ENCODE measurements at regions not wholly inside any gene's neighbourhood (a gene's known extent, or its start where the extent isn't known, plus 50 kb on each side); places are given as distances from the start of the nearest gene placed in this dataset.

DNA sequence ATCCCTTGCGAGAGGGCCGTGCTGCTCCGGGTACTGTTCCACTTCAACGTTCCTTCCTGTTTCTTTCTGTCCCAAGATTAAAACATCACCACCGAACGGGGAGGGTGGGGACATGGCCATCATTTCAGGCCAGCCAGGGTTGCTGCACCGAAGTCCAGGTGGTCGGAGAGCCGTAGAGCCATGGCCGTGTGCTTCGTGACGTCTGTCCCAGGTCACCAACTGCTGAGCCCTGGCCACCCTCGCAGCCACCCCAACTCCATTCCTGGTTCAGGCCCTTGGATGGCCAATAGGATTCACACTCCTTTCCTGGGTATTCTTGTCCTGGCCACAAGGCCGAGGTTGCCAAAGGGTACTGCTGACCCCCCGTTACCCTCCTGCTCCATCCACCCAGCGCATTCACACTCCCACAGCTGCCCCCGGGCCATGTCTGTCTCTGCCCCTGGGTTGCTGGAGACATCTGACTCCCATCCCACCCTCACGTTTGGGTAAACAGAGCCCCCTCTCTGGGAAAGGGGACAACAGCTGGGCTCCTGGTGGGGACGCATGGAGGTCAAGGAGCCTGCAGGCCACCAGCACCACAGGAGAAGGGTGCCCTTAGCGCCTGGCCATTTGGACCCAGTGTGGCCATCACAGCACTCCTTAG, 103.2 kb downstream of the HMX1 start:
- Histone ChIP-seq H3K4me1 (no peaks in the 10 kb centered on the region), H3K27ac (no peak overlapping the region), H3K4me3 (replicated peaks in 1 of 3) (no peak overlapping the region), H3K27me3 (no peaks in the 10 kb centered on the region), H3K9me3 (no peaks in the 10 kb centered on the region), H3K36me3 (no peaks in the 10 kb centered on the region)
- DNase-seq = no peak
- intact Hi-C loops (cut with DNase I) = no loop called here
- no peak for TF ChIP-seq POLR2A (IDR thresholded peaks at IDR 0.05)
- TF ChIP-seq, protein P1, sequence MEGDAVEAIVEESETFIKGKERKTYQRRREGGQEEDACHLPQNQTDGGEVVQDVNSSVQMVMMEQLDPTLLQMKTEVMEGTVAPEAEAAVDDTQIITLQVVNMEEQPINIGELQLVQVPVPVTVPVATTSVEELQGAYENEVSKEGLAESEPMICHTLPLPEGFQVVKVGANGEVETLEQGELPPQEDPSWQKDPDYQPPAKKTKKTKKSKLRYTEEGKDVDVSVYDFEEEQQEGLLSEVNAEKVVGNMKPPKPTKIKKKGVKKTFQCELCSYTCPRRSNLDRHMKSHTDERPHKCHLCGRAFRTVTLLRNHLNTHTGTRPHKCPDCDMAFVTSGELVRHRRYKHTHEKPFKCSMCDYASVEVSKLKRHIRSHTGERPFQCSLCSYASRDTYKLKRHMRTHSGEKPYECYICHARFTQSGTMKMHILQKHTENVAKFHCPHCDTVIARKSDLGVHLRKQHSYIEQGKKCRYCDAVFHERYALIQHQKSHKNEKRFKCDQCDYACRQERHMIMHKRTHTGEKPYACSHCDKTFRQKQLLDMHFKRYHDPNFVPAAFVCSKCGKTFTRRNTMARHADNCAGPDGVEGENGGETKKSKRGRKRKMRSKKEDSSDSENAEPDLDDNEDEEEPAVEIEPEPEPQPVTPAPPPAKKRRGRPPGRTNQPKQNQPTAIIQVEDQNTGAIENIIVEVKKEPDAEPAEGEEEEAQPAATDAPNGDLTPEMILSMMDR (IDR thresholded peaks at IDR 0.05) = no peak
- 87% methylated on average over 20 of the region's 20 CpGs for WGBS, 2 donors

- no peaks in the 10 kb centered on the region for H3K9me3 ChIP-seq
- no peaks in the 10 kb centered on the region for H3K36me3 ChIP-seq
- no peak overlapping the region for H3K27ac ChIP-seq
- 87 to 94% methylated on average over 10 to 12 of the region's 12 CpGs for WGBS, 2 donors
- H3K4me3 ChIP-seq (replicated peaks in 1 of 3) = no peak overlapping the region
- intact Hi-C loops (cut with DNase I) = no loop called here
- TF ChIP-seq, protein P1 (IDR thresholded peaks at IDR 0.05) = no peak
- no peak for TF ChIP-seq POLR2A (IDR thresholded peaks at IDR 0.05)
- DNase-seq = no peak
- no peaks in the 10 kb centered on the region for H3K4me1 ChIP-seq
- no peaks in the 10 kb centered on the region for H3K27me3 ChIP-seq
Measured at GRCh38 chr4:8766610-8767009, 105.0 kb downstream of the HMX1 start.

DNA sequence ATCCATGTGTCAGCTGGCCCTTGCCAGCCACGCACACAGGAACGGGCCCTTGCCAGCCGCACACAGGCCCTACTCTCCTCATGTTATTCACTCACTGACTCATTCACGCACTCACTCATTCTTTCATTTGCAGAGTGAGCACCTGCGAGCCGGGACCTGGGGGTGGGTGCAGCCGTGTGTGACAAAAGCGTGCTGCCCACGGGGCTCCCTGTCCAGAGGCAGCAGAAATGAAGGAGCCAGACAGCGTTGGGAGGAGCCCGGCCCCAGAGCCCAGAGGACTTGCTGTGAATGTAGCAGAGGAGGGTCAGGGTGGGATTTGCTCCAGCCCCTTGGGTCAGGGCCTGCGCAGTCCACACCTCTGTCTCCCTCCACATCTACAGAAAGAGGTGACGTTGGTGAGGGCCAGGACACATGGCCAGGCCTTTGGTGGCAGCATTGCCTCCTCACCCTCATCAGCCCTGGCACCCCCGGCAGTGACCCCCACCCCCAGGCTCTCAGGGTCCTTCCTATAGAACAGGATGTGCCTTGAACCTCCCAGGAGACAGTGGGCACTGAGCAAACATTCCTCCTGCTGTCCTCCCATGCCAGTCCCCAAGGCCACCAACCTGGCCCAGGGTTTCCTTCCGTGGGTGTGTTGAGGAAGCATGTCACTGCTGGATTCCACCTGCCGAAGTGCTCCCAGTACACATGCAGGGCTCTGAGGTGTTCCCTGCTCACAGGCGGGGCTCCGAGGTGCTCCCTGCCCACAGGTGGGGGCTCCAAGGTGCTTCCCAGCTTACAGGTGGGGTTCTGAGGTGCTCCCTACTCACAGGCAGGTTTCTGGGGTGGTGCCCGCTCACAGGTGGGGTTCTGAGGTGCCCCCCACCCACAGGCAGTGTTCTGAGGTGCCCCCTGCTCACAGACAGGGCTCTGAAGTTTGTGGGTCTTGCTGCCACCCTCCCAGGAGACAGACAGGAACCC, 105.7 kb downstream of the HMX1 start:
- WGBS, 2 donors = 50 to 51% methylated on average over 15 to 18 of the region's 19 CpGs
- Histone ChIP-seq H3K27me3 (no peaks in the 10 kb centered on the region), H3K9me3 (no peaks in the 10 kb centered on the region), H3K4me1 (no peaks in the 10 kb centered on the region), H3K36me3 (no peaks in the 10 kb centered on the region), H3K4me3 (replicated peaks in 1 of 3) (no peak overlapping the region), H3K27ac (no peak overlapping the region)
- no peak for TF ChIP-seq POLR2A (IDR thresholded peaks at IDR 0.05)
- TF ChIP-seq, protein P1 (IDR thresholded peaks at IDR 0.05) = no peak
- intact Hi-C loops (cut with DNase I) = no loop called here
- DNase-seq = no peak

DNA sequence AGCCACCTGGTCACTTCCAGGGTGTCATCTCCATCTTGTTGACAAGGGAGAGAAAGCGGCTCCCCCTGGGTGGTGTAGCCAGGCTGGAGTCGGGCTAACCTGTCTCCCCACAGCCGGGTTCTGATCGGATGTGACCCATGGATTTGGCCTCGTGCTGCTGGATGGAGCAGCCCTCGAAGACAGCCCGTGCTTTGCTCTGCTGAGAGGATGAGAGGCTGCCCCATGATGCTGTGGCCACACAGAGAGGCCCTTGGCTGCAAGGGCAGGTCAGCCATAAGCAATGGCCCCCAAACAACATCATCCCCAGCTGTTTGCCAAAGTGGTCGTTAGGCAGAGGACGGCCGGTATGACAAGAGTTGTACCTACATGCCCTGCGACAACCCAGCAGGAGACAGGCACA, 106.6 kb downstream of the HMX1 start:
- Histone ChIP-seq H3K27ac (no peak overlapping the region), H3K9me3 (no peaks in the 10 kb centered on the region), H3K4me1 (no peaks in the 10 kb centered on the region), H3K4me3 (replicated peaks in 1 of 3) (no peak overlapping the region), H3K36me3 (no peaks in the 10 kb centered on the region), H3K27me3 (no peaks in the 10 kb centered on the region)
- no peak for DNase-seq
- intact Hi-C loops (cut with DNase I) = no loop called here
- 78 to 80% methylated on average over 7 to 10 of the region's 11 CpGs for WGBS, 2 donors
- no peak for TF ChIP-seq POLR2A (IDR thresholded peaks at IDR 0.05)
- TF ChIP-seq, protein P1 (IDR thresholded peaks at IDR 0.05) = no peak

Measured in thyroid gland (tissue), 4 donors.